GM19397 (cell line): ENCODE measurements at regions not wholly inside any gene's neighbourhood (a gene's known extent, or its start where the extent isn't known, plus 50 kb on each side); places are given as distances from the start of the nearest gene placed in this dataset.

Source experiments
- ATAC-seq: cut with Tn5 transposase; IDR thresholded peaks from one replicate; pipeline ENCODE4 v1.9.1; 2021; ENCODE audit warnings: mild to moderate bottlenecking, moderate library complexity; ENCODE audit not compliant: unreplicated experiment

DNA sequence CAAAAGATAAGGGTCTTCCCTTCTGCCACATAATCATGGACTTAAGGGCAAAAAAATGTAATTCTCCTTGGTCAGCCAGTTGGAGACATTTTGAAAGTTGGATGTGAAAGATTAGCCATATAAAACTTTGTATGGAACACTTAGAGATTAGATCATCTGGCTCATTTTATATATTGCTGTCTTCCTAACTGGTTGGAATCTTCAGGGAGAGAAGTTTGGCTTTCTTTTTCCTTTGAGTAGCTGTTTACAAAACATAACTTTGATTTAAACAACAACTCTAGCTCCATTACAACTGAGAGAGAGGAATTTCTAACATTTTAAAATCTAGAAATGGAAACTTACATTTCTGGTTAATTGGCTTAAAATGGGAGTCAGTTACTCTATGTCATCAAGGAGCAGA, 132.7 kb downstream of the RDH14 start:
- ATAC-seq = no peak

DNA sequence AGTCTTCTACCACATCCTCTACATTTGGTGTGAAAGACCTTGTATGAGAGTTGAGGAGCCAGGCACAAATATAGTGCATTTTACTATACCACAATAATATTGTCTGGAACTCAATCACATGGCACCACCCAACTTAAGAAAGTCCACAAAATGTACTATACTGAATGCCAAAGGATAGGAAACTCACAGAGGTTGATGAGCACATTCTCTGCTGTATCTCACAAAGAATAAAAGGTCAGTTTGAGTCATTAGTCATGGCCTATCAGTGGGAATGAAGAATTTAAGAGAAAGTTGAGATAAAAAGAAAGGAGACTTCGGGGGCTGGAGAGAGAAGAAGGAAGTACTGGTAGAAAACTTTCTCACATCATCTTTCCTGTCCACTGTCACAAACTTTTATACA, 134.3 kb downstream of the RDH14 start:
- ATAC-seq = no peak

DNA sequence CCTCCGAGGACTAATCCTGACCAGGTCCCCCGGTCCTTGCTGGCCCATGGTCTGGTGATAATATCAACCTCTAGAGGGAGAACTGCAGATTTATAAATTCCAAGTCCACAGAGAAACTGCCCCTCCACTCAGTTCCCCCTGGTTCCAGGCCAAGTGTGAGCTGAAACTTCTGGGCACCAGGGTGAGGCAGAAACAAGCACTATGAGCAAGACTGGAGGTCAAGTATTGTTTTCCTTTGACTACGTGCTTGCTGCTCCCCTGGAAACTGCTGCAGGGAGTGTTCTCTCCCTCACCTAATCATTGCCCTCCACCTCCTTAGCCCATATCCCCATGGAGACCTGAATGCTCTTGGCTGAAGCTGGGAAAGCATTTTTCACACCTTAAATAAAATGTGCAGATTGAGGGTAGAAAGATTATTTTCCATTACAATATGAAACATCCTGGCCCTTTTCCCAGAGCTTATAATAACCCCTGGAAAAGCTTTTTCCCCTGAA, 135.2 kb downstream of the RDH14 start:
- ATAC-seq = no peak

- ATAC-seq = no peak
These were observed 136.8 kb downstream of the RDH14 start for GRCh38 chr2:18423636-18424035.

DNA sequence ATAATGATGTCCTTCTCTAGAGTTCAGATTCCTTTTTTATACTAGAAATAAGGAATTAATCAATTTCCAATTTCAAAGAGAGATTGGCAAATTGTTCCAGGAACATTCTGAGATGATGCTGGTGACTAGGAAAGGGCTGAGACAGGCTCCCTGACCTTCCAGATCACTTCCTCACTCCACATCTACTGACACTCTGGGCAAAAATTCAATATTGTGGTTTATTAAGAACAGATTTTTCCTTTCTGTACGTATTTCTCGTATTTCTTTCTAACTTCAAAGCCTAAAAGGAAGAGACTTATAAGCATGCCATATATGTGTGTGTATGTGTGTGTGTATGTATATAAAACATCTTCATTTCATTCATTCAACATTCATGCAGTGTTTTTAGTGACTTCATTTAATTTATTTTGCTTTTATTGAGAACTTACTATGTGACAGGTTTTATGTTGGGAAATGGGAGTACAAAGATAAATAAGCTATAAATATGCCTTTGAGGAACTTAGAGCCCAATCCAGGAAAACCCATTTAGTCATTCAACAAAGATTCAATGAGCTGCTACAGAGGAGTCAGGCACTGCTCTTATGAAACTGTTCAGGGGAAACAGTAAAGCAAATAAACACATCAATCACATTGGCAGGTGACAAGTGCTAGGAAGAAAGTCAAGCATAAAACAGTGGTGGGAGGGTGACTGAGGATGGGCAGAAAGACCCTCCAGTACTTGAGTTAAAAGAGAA, 137.9 kb downstream of the RDH14 start:
- ATAC-seq = no peak

- ATAC-seq = no peak
These were observed 146.6 kb downstream of the RDH14 start for GRCh38 chr2:18413676-18414396.

- no peak for ATAC-seq
These were observed 147.3 kb downstream of the RDH14 start for GRCh38 chr2:18412980-18413675.

DNA sequence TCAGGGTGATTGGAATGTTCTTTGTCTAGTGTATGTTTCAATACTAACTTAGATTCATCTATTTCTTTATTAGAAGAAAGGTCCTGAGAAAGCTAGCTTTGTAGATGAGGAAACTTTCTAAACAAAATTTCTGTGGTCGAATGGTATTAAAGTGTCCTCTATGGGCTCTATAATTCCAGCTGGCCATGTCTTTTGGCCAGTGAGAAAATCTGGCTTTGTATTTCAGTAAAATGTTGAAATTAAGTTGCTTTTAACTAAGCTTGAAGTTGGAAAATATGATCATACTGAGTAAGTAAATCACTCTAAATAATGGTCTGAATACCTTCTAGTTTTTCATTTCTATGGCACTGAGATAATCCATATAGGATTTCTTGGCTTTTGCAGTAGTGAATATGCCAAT, 148.8 kb downstream of the RDH14 start:
- no peak for ATAC-seq

DNA sequence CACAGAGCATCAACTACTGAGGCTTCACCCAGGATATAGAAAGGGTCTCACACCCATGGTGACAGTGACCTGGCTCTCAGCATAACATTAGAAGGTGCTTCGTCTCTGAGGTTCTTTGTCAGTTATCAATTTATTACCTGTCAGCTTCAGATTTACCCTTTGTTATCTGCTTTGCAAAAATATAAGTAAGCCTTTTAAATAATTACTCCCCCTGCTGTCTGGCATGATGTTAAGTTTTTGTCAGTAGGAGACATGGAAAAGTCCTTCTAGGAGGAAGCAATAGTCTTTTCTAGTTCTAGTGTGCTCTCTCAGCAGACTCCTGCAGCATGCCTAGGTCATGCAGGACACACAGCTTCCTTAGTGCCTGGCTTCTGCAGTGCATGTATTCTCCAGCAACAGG, 149.9 kb downstream of the RDH14 start:
- ATAC-seq = no peak

DNA sequence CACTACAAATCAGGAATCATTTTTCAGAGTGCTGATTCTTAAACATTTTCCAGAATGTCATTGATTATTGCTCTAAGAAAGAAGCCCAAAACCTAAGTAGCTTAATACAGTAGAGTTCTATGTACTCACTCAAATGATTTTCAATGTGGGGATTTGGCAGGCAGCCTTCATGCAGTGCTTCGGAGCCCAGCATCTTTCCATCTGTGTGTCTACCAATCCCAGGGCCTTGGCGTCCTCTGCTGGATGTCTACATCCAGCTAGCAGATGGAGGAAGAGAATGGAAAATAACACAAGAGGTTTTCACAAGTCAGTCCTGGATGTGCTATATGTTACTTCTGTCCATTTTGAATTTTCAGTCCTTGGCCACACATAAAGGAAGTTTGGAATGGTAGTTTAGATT, 151.8 kb downstream of the RDH14 start:
- no peak for ATAC-seq

GRCh38 chr2:18406219-18406618, 154.2 kb downstream of the RDH14 start:
- ATAC-seq = no peak

DNA sequence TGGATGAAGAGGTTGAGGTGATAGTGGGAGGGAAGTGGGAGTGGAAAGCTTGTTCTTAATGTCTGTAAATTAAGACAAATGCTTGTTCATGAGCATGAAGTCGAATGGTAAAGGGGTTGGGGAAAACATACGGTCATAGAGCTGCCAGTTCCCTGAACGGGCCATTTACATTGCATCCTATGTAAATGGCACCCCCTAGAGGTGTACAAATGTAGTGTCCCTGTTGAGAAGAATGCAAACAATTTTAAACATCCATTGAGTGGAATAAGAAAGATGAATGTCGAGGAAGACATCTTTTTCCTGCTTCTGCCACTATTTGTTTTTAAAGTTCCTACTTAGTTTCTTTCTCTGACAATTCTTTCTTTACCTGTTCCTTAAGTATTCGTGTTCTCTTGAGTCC, 155.7 kb downstream of the RDH14 start:
- ATAC-seq = no peak

DNA sequence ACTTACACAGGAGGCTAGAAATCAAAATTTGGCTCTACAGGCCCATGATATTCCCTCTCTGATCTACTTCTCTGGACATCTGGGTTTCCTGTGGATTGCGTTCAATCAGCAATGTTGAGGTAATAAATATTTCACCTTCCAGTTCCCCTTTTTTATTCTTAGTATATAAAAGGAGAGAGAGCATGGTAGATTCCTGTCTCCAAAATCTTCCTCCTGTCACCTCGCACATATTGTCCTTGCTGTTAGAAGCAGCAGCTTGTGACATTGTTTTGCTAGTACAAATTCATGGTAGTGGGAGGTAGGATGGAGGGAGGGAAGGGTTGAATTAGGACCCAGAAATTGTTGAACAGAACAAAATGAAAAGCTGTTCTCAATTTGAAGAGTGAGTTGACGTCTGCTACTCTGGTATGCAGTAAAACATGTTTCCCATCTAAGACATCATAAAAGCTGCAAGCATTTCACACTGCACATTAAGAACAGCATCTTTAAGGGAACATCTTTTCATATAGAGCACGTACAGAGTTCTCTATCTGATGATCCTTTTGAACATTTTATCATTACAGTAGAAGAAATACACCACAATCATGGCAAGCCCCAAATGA, 156.4 kb downstream of the RDH14 start:
- no peak for ATAC-seq

DNA sequence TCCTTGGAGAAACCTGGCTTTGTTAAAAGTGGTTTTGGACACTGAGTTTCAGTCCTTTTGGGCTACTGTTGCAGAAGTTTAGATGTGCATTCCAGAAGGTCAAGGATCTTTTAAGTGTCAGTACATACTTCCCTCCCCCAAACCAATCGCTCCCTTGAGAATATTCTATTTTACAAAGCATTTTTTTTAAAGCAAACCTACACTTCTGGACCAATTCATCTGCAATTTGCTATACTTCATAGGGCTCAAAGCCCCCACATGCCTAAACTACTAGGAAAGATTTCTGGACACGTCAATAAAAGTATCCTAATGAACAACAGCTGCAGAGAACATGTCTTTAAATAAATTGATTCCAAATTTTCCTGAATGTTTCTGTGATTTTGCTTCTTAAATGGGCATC, 157.6 kb downstream of the RDH14 start:
- no peak for ATAC-seq

- ATAC-seq = no peak
These were observed 159.0 kb downstream of the RDH14 start for GRCh38 chr2:18401471-18401870.

DNA sequence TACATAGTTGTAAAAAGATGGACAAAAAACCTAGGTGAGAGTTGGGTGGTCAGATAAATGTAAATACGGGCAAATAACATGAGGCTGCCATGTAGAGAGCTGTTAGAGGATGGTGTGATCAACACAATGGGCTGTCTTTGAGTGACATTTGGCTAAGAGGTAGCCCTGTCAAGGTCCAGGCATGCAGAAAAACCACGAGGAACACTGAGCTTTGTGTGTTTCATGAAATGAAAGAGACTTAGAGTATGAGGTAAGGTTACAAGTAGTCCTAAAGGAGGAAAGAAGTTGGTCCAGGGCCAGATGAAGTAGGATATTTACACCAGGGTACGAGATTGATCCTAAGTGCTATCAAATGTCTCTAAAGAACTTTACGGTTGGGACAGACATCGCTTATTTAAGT, 160.9 kb downstream of the RDH14 start:
- ATAC-seq = no peak

DNA sequence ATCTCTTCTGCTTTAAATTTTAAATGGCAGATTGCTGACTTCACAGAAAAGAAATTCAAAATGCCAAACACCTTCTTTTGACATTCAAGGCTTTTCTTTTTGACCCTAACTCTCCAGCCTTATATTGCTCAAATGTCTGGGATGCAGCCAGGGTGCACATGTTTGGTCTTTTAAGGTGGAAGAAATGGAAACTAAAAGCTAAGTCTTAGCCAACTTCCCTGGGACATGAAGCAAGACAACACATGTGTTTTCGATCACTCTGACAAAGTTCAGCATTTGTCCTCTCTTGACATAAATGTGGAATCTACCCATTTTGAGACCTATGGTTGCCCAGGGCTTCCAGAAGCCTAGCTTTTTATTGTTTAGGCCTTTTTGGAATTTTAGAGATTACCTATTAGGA, 161.6 kb downstream of the RDH14 start:
- ATAC-seq = no peak

GRCh38 chr2:18396329-18397010, 164.0 kb downstream of the RDH14 start:
- no peak for ATAC-seq

DNA sequence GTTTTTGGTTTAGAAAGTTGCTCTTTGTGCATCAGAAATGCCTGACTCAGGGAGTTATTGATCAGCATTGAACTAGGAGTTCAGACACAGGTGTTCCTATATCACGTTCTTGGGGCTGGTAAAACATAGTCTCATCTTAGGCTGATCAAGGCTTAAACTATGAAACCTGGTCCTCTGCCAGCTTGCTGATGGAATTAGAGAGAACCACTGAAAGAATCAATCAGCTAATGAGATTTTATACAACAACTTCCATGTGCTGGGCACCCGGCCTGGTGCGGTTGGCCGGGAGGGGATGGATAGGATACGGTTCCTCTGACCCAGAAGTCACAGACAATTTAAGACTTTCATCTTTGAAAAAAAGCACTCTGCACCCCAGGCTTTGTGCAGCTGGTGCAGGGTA, 164.9 kb downstream of the RDH14 start:
- ATAC-seq = no peak

DNA sequence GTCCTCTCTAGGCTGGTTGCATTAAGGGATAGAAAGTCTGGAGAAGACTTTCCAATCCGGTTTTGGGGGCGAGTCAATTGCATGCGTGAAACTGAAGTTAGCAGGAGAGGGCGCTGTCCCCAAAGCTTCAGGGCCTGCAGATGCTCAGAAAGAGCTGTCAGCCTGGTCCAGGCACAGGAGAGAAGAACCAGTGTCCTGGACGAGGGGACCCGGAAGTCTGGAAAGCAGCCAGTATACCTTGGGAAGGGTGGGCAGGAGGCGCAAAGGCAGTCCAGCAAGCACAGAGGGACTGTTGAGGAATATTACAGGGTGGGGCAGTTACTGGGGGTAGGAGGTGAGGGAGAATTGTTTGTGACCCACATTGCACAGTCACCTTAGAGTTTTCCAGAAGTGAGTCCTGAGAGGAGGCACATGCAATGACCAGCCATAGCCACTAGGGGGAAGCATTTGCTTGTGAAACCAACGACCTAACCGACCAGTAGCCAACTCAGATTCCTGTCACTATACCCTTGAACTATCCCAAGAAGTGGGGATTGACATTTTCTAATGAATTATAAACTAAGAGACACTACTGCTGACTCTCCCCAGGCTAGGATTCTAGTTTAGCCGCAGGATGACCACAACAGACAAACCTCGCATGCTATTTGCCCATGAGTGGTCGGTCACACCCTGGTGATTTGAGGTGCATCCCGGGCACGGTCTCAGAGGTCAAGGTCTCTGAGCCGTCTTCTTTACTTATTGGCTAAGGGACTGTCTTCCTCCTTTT, 172.8 kb downstream of the RDH14 start:
- ATAC-seq = peak; percentile 81
